CD4-positive, alpha-beta memory T cell (primary cell): ENCODE measurements at regions not wholly inside any gene's neighbourhood (a gene's known extent, or its start where the extent isn't known, plus 50 kb on each side); places are given as distances from the start of the nearest gene placed in this dataset.

ENCODE experiments used
- CTCF ChIA-PET: fragments of 350-600 bp; sonication (Branson Sonifier 250); formaldehyde crosslinking; loops from one replicate; lab custom pipeline; 2021; ENCODE audit warnings: inconsistent platforms; ENCODE audit not compliant: partially characterized antibody; lab: Charles Lee
- POLR2A ChIA-PET: fragments of 350-600 bp; sonication (Branson Sonifier 250); formaldehyde crosslinking; loops from one replicate; lab custom pipeline; 2021; ENCODE audit not compliant: partially characterized antibody; lab: Charles Lee
- DNase-seq, 5 donors: peaks; one replicate each; pipeline versions ENCODE4 v3.0.0 to v3.0.0-alpha.2; 2020 to 2022; ENCODE audit warnings: mixed read lengths in 1 of 5
- H3K27ac ChIP-seq: one replicate; pipeline ENCODE4 v1.7.0; 2013; ENCODE audit warnings: low read depth, low read length
- H3K27me3 ChIP-seq: 2 replicates; pipeline ENCODE4 v1.7.0; 2013; ENCODE audit warnings: mild to moderate bottlenecking, low read length, moderate library complexity; ENCODE audit not compliant: insufficient read depth
- H3K36me3 ChIP-seq: 2 replicates; pipeline ENCODE4 v1.7.0; 2013; ENCODE audit warnings: mild to moderate bottlenecking, low read length, moderate library complexity; ENCODE audit not compliant: insufficient read depth
- H3K4me1 ChIP-seq: 2 replicates; pipeline ENCODE4 v1.7.0; 2013; ENCODE audit warnings: mild to moderate bottlenecking, low read length, moderate library complexity; ENCODE audit not compliant: insufficient read depth
- H3K4me3 ChIP-seq, 2 donors: one replicate each; pipeline ENCODE4 v1.7.0; 2013; ENCODE audit warnings: low read length in 2 of 2, mild to moderate bottlenecking in 1 of 2
- H3K9me3 ChIP-seq, 2 donors: one replicate each; pipeline ENCODE4 v1.7.0; 2013; ENCODE audit warnings: low read length in 2 of 2, control low read depth in 1 of 2; ENCODE audit not compliant: control insufficient read depth in 1 of 2
- H3K27ac Mint-ChIP-seq, 7 donors: one replicate each; pipeline ENCODE4 v1.8.0; 2020 to 2021; ENCODE audit warnings: mixed read lengths in 7 of 7, mild to moderate bottlenecking in 6 of 7, inconsistent platforms in 3 of 7, moderate library complexity in 3 of 7
- H3K27me3 Mint-ChIP-seq, 2 donors: one replicate each; pipeline ENCODE4 v1.8.0; 2020 to 2021; ENCODE audit warnings: mixed read lengths in 2 of 2
- H3K36me3 Mint-ChIP-seq, 2 donors: one replicate each; pipeline ENCODE4 v1.8.0; 2020 to 2021; ENCODE audit warnings: mixed read lengths in 2 of 2, inconsistent platforms in 1 of 2, mild to moderate bottlenecking in 1 of 2
- H3K4me1 Mint-ChIP-seq, 4 donors: one replicate each; pipeline ENCODE4 v1.8.0; 2020 to 2021; ENCODE audit warnings: mixed read lengths in 4 of 4, mild to moderate bottlenecking in 1 of 4
- H3K4me3 Mint-ChIP-seq, 8 donors: one replicate each; pipeline ENCODE4 v1.8.0; 2020 to 2021; ENCODE audit warnings: mixed read lengths in 8 of 8, mild to moderate bottlenecking in 7 of 8, moderate library complexity in 6 of 8, inconsistent platforms in 3 of 8
- H3K9me3 Mint-ChIP-seq, 8 donors: one replicate each; pipeline ENCODE4 v1.8.0; 2020 to 2021; ENCODE audit warnings: mixed read lengths in 8 of 8, mild to moderate bottlenecking in 5 of 8, inconsistent platforms in 3 of 8, moderate library complexity in 1 of 8
- intact Hi-C: fragments of 100-400 bp; cut with micrococcal nuclease; formaldehyde crosslinking; loops from one replicate; pipeline ENCODE4 v1.15.1; 2023

DNA sequence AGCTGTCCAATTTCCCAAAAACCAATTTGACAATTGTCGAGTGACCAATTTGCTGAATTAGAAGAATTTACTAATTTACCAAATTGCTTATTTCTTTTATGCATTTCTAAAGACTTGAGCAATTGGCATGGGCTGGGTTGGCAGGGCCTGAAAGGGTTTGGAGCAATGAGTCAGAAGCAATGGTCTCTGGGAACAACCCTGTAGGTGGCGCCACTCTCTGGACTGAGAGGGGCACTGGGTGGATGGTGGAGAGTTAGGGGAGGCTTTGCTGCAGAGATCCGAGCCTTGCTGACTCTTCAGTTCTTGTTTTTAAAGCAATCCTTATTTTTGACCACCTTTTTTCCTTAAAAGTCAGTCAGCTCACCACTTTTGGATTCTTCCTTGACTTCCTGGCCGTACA, 71.5 kb upstream of the RPS23 start:
- Mint-ChIP-seq H3K27me3 (peaks cover 2 to 7% of the 10 kb centered on the region in 2 donors), H3K36me3 (no peaks in the 10 kb centered on the region), H3K27ac (no peak overlapping the region), H3K4me1 (peaks cover 0 to 4% (median under 1%) of the 10 kb centered on the region in 4 donors), H3K9me3 (no peaks in the 10 kb centered on the region), H3K4me3 (no peak overlapping the region)
- H3K27ac ChIP-seq = no peak overlapping the region
- no peaks in the 10 kb centered on the region for H3K36me3 ChIP-seq
- H3K27me3 ChIP-seq = no peaks in the 10 kb centered on the region
- no peak overlapping the region for H3K4me3 ChIP-seq
- intact Hi-C loops = loop anchor here (10.0 kb wide), 2 partner anchors 145 to 1365 kb away; no protein-coding TSS in a partner anchor
- ChIA-PET CTCF (interaction anchor here (0.7 to 7.7 kb wide), 10 partner anchors 9 to 1218 kb away, joined by 3 to 102 read pairs (median 6); no protein-coding TSS in a partner anchor), POLR2A (no interaction called here)
- H3K9me3 ChIP-seq = no peaks in the 10 kb centered on the region
- no peaks in the 10 kb centered on the region for H3K4me1 ChIP-seq
- no peak for DNase-seq

DNA sequence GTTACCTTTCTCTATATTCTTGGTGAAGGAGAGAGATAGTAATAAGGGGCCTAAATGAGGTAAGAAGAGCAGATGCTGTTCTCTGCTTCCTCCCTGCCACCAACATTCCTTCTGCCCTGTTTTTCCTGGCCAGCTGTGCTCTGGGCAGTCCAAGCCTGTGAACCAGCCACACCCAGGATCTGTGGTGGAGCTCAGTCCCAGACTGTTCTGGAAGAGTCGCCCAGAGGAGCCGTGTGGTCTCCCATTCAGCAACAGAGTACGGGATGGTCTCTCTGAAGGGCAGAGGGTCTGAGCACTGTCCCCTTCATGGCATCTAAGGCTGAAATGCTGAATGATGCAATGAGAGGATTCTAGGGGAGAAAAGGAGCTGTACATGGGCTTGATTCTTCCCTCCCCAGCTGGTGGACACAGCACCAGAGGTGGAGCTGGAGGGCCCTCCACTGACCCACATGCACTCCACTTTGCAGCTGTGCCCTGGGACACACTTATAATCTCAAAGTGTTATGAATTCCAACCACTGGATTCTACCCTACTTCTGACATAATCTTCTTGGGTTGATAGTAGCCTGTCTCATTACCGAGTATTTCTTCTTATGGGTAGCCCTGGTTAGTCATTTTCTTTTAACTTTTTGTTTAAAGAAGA, 70.8 kb upstream of the RPS23 start:
- peaks cover 4 to 7% of the 10 kb centered on the region in 2 donors for H3K27me3 Mint-ChIP-seq
- Histone ChIP-seq H3K36me3 (no peaks in the 10 kb centered on the region), H3K4me1 (no peaks in the 10 kb centered on the region), H3K27ac (no peak overlapping the region), H3K9me3 (no peaks in the 10 kb centered on the region), H3K4me3 (no peak overlapping the region), H3K27me3 (no peaks in the 10 kb centered on the region)
- H3K9me3 Mint-ChIP-seq = no peaks in the 10 kb centered on the region
- peaks cover 0 to 4% (median under 1%) of the 10 kb centered on the region in 4 donors for H3K4me1 Mint-ChIP-seq
- CTCF ChIA-PET = interaction anchor here (0.7 to 7.7 kb wide), 7 partner anchors 10 to 1219 kb away, joined by 3 to 102 read pairs (median 6); no protein-coding TSS in a partner anchor
- no peak overlapping the region for H3K27ac Mint-ChIP-seq
- POLR2A ChIA-PET = no interaction called here
- DNase-seq = no peak
- no peaks in the 10 kb centered on the region for H3K36me3 Mint-ChIP-seq
- intact Hi-C loops = no loop called here
- no peak overlapping the region for H3K4me3 Mint-ChIP-seq

DNA sequence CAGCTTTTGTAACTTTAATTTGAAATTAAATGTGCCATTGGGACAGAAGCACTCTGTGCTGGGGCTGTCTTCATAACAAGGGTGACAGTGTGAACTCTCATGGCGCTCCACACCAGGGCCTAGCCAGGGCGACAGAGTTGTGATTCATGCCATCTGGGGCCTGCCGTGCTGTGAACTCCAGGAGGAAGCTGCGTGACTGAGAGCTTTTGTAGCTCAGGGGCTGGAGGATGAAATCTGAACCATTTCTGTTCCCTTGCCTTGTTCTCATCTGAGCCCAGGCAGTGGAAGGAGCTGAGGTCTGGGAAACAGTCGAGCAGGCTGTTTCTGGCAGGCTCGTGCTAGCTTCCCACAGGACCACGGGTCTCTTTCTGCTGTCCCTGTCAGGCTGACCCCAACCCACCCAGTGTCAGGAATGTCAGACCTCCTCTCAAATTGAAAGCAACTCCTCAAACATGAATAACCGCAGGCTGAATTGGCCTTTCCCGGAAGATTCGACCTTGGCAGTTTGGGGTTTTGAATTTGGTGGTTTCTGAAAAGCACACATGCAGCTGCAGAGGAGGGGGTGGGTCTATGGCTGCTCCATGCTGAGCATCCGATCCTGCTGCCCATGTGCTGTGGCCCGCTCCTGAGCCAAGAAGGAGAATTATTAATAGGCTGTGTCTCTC, 69.2 kb upstream of the RPS23 start:
- Mint-ChIP-seq H3K36me3 (no peaks in the 10 kb centered on the region), H3K9me3 (no peaks in the 10 kb centered on the region), H3K27me3 (peaks cover 7 to 10% of the 10 kb centered on the region in 2 donors), H3K4me3 (no peak overlapping the region), H3K27ac (no peak overlapping the region), H3K4me1 (peaks cover 0 to 2% (median under 1%) of the 10 kb centered on the region in 4 donors)
- H3K4me3 ChIP-seq = no peak overlapping the region
- no peak overlapping the region for H3K27ac ChIP-seq
- ChIA-PET CTCF (interaction anchor here (1.4 to 2.5 kb wide), 2 partner anchors 10 to 448 kb away, joined by 5 to 11 read pairs; no protein-coding TSS in a partner anchor), POLR2A (no interaction called here)
- intact Hi-C loops = no loop called here
- H3K9me3 ChIP-seq = no peaks in the 10 kb centered on the region
- H3K27me3 ChIP-seq = no peaks in the 10 kb centered on the region
- no peaks in the 10 kb centered on the region for H3K36me3 ChIP-seq
- no peaks in the 10 kb centered on the region for H3K4me1 ChIP-seq
- DNase-seq = no peak

GRCh38 chr5:82346399-82347165, 68.4 kb upstream of the RPS23 start:
- no peaks in the 10 kb centered on the region for H3K27me3 ChIP-seq
- ChIA-PET CTCF (interaction anchor here (0.7 to 2.5 kb wide), 2 partner anchors 449 to 1850 kb away, joined by 3 to 11 read pairs; no protein-coding TSS in a partner anchor), POLR2A (no interaction called here)
- H3K4me3 ChIP-seq = no peak overlapping the region
- H3K36me3 Mint-ChIP-seq = no peaks in the 10 kb centered on the region
- no peaks in the 10 kb centered on the region for H3K9me3 Mint-ChIP-seq
- peaks cover 7 to 10% of the 10 kb centered on the region in 2 donors for H3K27me3 Mint-ChIP-seq
- H3K36me3 ChIP-seq = no peaks in the 10 kb centered on the region
- H3K27ac Mint-ChIP-seq = no peak overlapping the region
- H3K4me1 ChIP-seq = no peaks in the 10 kb centered on the region
- no peaks in the 10 kb centered on the region for H3K9me3 ChIP-seq
- no peak for DNase-seq
- intact Hi-C loops = no loop called here
- H3K27ac ChIP-seq = no peak overlapping the region
- peaks cover 0 to under 1% (median 0%) of the 10 kb centered on the region in 4 donors for H3K4me1 Mint-ChIP-seq
- no peak overlapping the region for H3K4me3 Mint-ChIP-seq

- DNase-seq = no peak
- Mint-ChIP-seq H3K4me1 (peaks cover 0 to 1% (median 0%) of the 10 kb centered on the region in 4 donors), H3K27me3 (peaks cover 13 to 14% of the 10 kb centered on the region in 2 donors), H3K27ac (no peak overlapping the region), H3K9me3 (no peaks in the 10 kb centered on the region), H3K36me3 (no peaks in the 10 kb centered on the region), H3K4me3 (no peak overlapping the region)
- intact Hi-C loops = no loop called here
- no peaks in the 10 kb centered on the region for H3K27me3 ChIP-seq
- H3K9me3 ChIP-seq = no peaks in the 10 kb centered on the region
- ChIA-PET POLR2A (no interaction called here), CTCF (interaction anchor here (1.5 kb wide), 1 partner anchor 1220 kb away, joined by 3 read pairs; no protein-coding TSS in a partner anchor)
- H3K27ac ChIP-seq = no peak overlapping the region
- no peaks in the 10 kb centered on the region for H3K4me1 ChIP-seq
- no peaks in the 10 kb centered on the region for H3K36me3 ChIP-seq
- no peak overlapping the region for H3K4me3 ChIP-seq
Observed at GRCh38 chr5:82345108-82345507, 67.0 kb upstream of the RPS23 start.

- Histone ChIP-seq H3K4me1 (no peaks in the 10 kb centered on the region), H3K4me3 (no peak overlapping the region), H3K27ac (no peak overlapping the region), H3K9me3 (no peaks in the 10 kb centered on the region), H3K27me3 (no peaks in the 10 kb centered on the region), H3K36me3 (no peaks in the 10 kb centered on the region)
- no peak overlapping the region for H3K27ac Mint-ChIP-seq
- H3K27me3 Mint-ChIP-seq = peaks cover 14 to 16% of the 10 kb centered on the region in 2 donors
- H3K36me3 Mint-ChIP-seq = no peaks in the 10 kb centered on the region
- CTCF ChIA-PET = no interaction called here
- H3K4me3 Mint-ChIP-seq = no peak overlapping the region
- POLR2A ChIA-PET = no interaction called here
- H3K4me1 Mint-ChIP-seq = peaks cover 0 to 1% (median 0%) of the 10 kb centered on the region in 4 donors
- DNase-seq = no peak
- H3K9me3 Mint-ChIP-seq = no peaks in the 10 kb centered on the region
- intact Hi-C loops = no loop called here
Observed at GRCh38 chr5:82341325-82341724, 63.2 kb upstream of the RPS23 start.

DNA sequence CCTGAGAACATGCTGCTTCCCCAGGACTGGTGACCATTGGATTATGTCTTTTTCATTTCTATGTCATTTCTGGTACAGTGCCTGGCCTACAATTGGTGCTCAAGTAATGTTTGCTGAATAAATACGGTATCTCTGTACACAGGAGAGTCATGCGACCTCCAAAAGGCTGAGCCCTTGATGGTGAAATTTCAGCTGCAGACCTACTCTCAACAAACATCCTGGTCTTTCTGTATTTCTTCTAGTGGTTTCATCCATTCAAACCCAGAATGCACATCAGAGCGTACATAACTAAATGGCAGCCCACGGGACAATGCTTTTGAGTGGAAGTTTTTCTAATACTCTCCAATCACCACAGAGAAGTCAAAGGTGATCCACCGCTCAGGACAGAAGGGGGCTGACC, 62.6 kb upstream of the RPS23 start:
- no peak overlapping the region for H3K27ac ChIP-seq
- H3K36me3 ChIP-seq = no peaks in the 10 kb centered on the region
- H3K27me3 Mint-ChIP-seq = peaks cover 14% of the 10 kb centered on the region in 2 donors
- ChIA-PET POLR2A (no interaction called here), CTCF (no interaction called here)
- intact Hi-C loops = no loop called here
- peaks cover 0 to 1% (median 0%) of the 10 kb centered on the region in 4 donors for H3K4me1 Mint-ChIP-seq
- no peaks in the 10 kb centered on the region for H3K27me3 ChIP-seq
- H3K4me1 ChIP-seq = no peaks in the 10 kb centered on the region
- no peaks in the 10 kb centered on the region for H3K9me3 ChIP-seq
- H3K36me3 Mint-ChIP-seq = no peaks in the 10 kb centered on the region
- no peak overlapping the region for H3K4me3 ChIP-seq
- no peak for DNase-seq
- H3K27ac Mint-ChIP-seq = no peak overlapping the region
- no peaks in the 10 kb centered on the region for H3K9me3 Mint-ChIP-seq
- no peak overlapping the region for H3K4me3 Mint-ChIP-seq
